NCI-H2227 (cell line): ENCODE measurements at regions not wholly inside any gene's neighbourhood (a gene's known extent, or its start where the extent isn't known, plus 50 kb on each side); places are given as distances from the start of the nearest gene placed in this dataset.
"Not testable (repeated sequence)": the region's sequence is repeated elsewhere in the genome, so short reads cannot be mapped to it uniquely, and the experiment has no call there.

ENCODE experiments used
- DNase-seq: peaks from one replicate; lab custom pipeline; 2025; ENCODE audit not compliant: unreplicated experiment; lab: John Stamatoyannopoulos, UW

- DNase-seq: no peak
These were observed 211.5 kb upstream of the PRSS1 start for GRCh38 chr7:142537760-142538159.

GRCh38 chr7:142535123-142535779 is 214.0 kb upstream of the PRSS1 start:
- DNase-seq: no peak

- no peak for DNase-seq
These were observed 214.5 kb upstream of the PRSS1 start for GRCh38 chr7:142534726-142535122.

GRCh38 chr7:142533920-142534319 is 215.4 kb upstream of the PRSS1 start:
- DNase-seq: no peak

GRCh38 chr7:142529591-142529990 is 219.7 kb upstream of the PRSS1 start:
- DNase-seq: no peak

GRCh38 chr7:142528608-142529408 is 220.5 kb upstream of the PRSS1 start:
- DNase-seq: no peak

GRCh38 chr7:142523821-142524460 is 225.3 kb upstream of the PRSS1 start:
- no peak for DNase-seq

GRCh38 chr7:142522735-142523134 is 226.5 kb upstream of the PRSS1 start:
- DNase-seq: no peak

GRCh38 chr7:142520885-142521284 is 228.4 kb upstream of the PRSS1 start:
- DNase-seq: not testable (repeated sequence)

- DNase-seq: not testable (repeated sequence)
These were observed 228.8 kb upstream of the PRSS1 start for GRCh38 chr7:142520455-142520854.

- DNase-seq: no peak
These were observed 229.9 kb upstream of the PRSS1 start for GRCh38 chr7:142519079-142520078.

GRCh38 chr7:142516038-142516501 is 233.2 kb upstream of the PRSS1 start:
- no peak for DNase-seq

GRCh38 chr7:142514716-142515115 is 234.6 kb upstream of the PRSS1 start:
- DNase-seq: not testable (repeated sequence)

- no peak for DNase-seq
These were observed 235.9 kb upstream of the PRSS1 start for GRCh38 chr7:142513178-142513955.

- DNase-seq: no peak
These were observed 237.5 kb upstream of the PRSS1 start for GRCh38 chr7:142511801-142512200.

GRCh38 chr7:142511374-142511773 is 237.9 kb upstream of the PRSS1 start:
- no peak for DNase-seq

GRCh38 chr7:142509235-142509634 is 240.0 kb upstream of the PRSS1 start:
- not testable (repeated sequence) for DNase-seq

GRCh38 chr7:142508251-142508650 is 241.0 kb upstream of the PRSS1 start:
- DNase-seq: no peak

GRCh38 chr7:142507799-142508198 is 241.5 kb upstream of the PRSS1 start:
- DNase-seq: no peak

GRCh38 chr7:142507066-142507465 is 242.2 kb upstream of the PRSS1 start:
- DNase-seq: not testable (repeated sequence)
